BJ (cell line): ENCODE measurements at regions not wholly inside any gene's neighbourhood (a gene's known extent, or its start where the extent isn't known, plus 50 kb on each side); places are given as distances from the start of the nearest gene placed in this dataset.

ENCODE experiments used
- CTCF ChIA-PET: fragments of 350-600 bp; formaldehyde crosslinking; extraction: SDS; loops from one replicate; lab custom pipeline; 2021; ENCODE audit warnings: antibody characterized with exemption, inconsistent platforms; lab: Yijun Ruan, JAX
- POLR2A ChIA-PET: fragments of 300-600 bp; sonication (Branson Sonifier 250); formaldehyde crosslinking; extraction: SDS; loops from one replicate; lab custom pipeline; 2021; ENCODE audit warnings: antibody characterized with exemption; lab: Charles Lee
- DNase-seq: peaks from one replicate; pipeline ENCODE4 v3.0.0-alpha.2; 2011; ENCODE audit warnings: low read depth
- H3K27me3 ChIP-seq: 2 replicates; pipeline ENCODE4 v1.6.0; 2011; ENCODE audit warnings: low read length; ENCODE audit not compliant: control insufficient read depth, insufficient read depth
- H3K36me3 ChIP-seq: 2 replicates; pipeline ENCODE4 v1.5.1; 2011; ENCODE audit warnings: low read length; ENCODE audit not compliant: control insufficient read depth, insufficient read depth
- H3K4me3 ChIP-seq: 2 replicates; pipeline ENCODE4 v1.5.1; 2011; ENCODE audit warnings: low read depth, mild to moderate bottlenecking, control low read depth, low read length
- CTCF ChIP-seq: IDR thresholded peaks from 2 replicates; pipeline ENCODE4 v1.5.1; 2011; ENCODE audit warnings: low read depth, mild to moderate bottlenecking, control low read depth, inconsistent platforms, low read length, moderate library complexity; ENCODE audit not compliant: insufficient read depth

- POLR2A ChIA-PET, result no interaction called here
- CTCF ChIA-PET, result no interaction called here
- Histone ChIP-seq H3K36me3 (no peaks in the 10 kb centered on the region), H3K4me3 (no peak overlapping the region), H3K27me3 (no peaks in the 10 kb centered on the region)
- no peak for DNase-seq
- no peak for TF ChIP-seq CTCF
These were observed 1277.2 kb upstream of the FLRT2 start for GRCh38 chr14:84252706-84253105.

- ChIA-PET CTCF (no interaction called here), POLR2A (no interaction called here)
- Histone ChIP-seq H3K27me3 (no peaks in the 10 kb centered on the region), H3K4me3 (no peak overlapping the region), H3K36me3 (no peaks in the 10 kb centered on the region)
- TF ChIP-seq CTCF, result no peak
- no peak for DNase-seq
These were observed 1276.6 kb upstream of the FLRT2 start for GRCh38 chr14:84253326-84253725.

GRCh38 chr14:84254290-84254689, 1275.7 kb upstream of the FLRT2 start:
- no peaks in the 10 kb centered on the region for H3K27me3 ChIP-seq
- H3K4me3 ChIP-seq, result no peak overlapping the region
- no peaks in the 10 kb centered on the region for H3K36me3 ChIP-seq
- DNase-seq, result no peak
- ChIA-PET POLR2A (no interaction called here), CTCF (no interaction called here)
- TF ChIP-seq CTCF, result no peak

GRCh38 chr14:84262932-84263331, 1267.0 kb upstream of the FLRT2 start:
- H3K36me3 ChIP-seq, result no peaks in the 10 kb centered on the region
- ChIA-PET CTCF (no interaction called here), POLR2A (no interaction called here)
- no peak for TF ChIP-seq CTCF
- no peak overlapping the region for H3K4me3 ChIP-seq
- no peak for DNase-seq
- no peaks in the 10 kb centered on the region for H3K27me3 ChIP-seq

- H3K36me3 ChIP-seq, result no peaks in the 10 kb centered on the region
- no peak overlapping the region for H3K4me3 ChIP-seq
- TF ChIP-seq CTCF, result no peak
- ChIA-PET POLR2A (no interaction called here), CTCF (no interaction called here)
- H3K27me3 ChIP-seq, result no peaks in the 10 kb centered on the region
- DNase-seq, result no peak
These were observed 1257.6 kb upstream of the FLRT2 start for GRCh38 chr14:84272290-84272721.
